ENCODE measurements at regions not wholly inside any gene's neighbourhood (a gene's known extent, or its start where the extent isn't known, plus 50 kb on each side); places are given as distances from the start of the nearest gene placed in this dataset.

DNA sequence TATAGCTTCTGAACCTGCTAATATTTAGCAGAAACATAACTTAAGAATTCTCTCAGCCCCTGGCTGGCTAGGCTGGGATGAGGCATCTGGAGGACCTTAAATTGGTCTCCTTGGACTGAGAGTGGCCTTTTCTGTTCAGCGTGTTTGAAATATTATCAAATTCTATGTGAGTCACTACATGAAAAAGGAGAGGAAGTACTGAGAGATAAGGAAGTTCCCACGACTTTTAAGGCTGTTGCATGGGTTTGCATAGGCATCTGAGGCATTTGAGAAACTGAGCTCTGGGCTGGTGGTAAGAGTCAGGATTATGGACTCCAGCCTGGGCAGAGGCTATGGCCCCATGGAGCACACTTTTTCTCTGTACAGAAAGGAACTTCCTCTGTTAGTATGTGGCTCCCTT, 816.2 kb upstream of the GRAMD2B start:
- Histone ChIP-seq H3K4me3 (no peak overlapping the region), H3K4me2 (no peak overlapping the region), H3K27ac (no peak overlapping the region), H3K9me3 (no peaks in the 10 kb centered on the region), H3K4me1 (no peaks in the 10 kb centered on the region)
- ChIA-PET CTCF (no interaction called here), POLR2A (no interaction called here)
- TF ChIP-seq, protein P1, sequence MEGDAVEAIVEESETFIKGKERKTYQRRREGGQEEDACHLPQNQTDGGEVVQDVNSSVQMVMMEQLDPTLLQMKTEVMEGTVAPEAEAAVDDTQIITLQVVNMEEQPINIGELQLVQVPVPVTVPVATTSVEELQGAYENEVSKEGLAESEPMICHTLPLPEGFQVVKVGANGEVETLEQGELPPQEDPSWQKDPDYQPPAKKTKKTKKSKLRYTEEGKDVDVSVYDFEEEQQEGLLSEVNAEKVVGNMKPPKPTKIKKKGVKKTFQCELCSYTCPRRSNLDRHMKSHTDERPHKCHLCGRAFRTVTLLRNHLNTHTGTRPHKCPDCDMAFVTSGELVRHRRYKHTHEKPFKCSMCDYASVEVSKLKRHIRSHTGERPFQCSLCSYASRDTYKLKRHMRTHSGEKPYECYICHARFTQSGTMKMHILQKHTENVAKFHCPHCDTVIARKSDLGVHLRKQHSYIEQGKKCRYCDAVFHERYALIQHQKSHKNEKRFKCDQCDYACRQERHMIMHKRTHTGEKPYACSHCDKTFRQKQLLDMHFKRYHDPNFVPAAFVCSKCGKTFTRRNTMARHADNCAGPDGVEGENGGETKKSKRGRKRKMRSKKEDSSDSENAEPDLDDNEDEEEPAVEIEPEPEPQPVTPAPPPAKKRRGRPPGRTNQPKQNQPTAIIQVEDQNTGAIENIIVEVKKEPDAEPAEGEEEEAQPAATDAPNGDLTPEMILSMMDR (IDR thresholded peaks at IDR 0.05), result no peak
- no peak for TF ChIP-seq KDM5A (IDR thresholded peaks at IDR 0.05)
- TF ChIP-seq RCOR1 (IDR thresholded peaks at IDR 0.05; ENCODE audit: low read depth, low read length), result no peak
- no peak for TF ChIP-seq NFE2L2 (conservative IDR thresholded peaks at IDR 0.05; ENCODE audit: low read length)
- TF ChIP-seq NR3C1 (IDR thresholded peaks at IDR 0.05), result no peak
- TF ChIP-seq MAZ (IDR thresholded peaks at IDR 0.05; ENCODE audit: borderline replicate concordance, low read depth, low read length), result no peak
- TF ChIP-seq TP53 (CRISPR knock-in tag; IDR thresholded peaks at IDR 0.05), result no peak
- no peak for TF ChIP-seq CBX2 (IDR thresholded peaks at IDR 0.05; ENCODE audit: borderline replicate concordance, low read depth)
- no peak for TF ChIP-seq CEBPB (IDR thresholded peaks at IDR 0.05)
- TF ChIP-seq RAD21 (conservative IDR thresholded peaks at IDR 0.05 in 1 of 2, IDR thresholded peaks at IDR 0.05 in 1 of 2), result no peak
- no peak for TF ChIP-seq RNF2 (IDR thresholded peaks at IDR 0.05; ENCODE audit: borderline replicate concordance, low read depth)
- TF ChIP-seq KDM1A (IDR thresholded peaks at IDR 0.05; ENCODE audit: low read depth), result no peak
- TF ChIP-seq ZNF302 (CRISPR knock-in tag; IDR thresholded peaks at IDR 0.05), result no peak
- TF ChIP-seq, protein P2, sequence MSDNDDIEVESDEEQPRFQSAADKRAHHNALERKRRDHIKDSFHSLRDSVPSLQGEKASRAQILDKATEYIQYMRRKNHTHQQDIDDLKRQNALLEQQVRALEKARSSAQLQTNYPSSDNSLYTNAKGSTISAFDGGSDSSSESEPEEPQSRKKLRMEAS (IDR thresholded peaks at IDR 0.05), result no peak
- TF ChIP-seq, protein P3, sequence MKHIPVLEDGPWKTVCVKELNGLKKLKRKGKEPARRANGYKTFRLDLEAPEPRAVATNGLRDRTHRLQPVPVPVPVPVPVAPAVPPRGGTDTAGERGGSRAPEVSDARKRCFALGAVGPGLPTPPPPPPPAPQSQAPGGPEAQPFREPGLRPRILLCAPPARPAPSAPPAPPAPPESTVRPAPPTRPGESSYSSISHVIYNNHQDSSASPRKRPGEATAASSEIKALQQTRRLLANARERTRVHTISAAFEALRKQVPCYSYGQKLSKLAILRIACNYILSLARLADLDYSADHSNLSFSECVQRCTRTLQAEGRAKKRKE (CRISPR knock-in tag; IDR thresholded peaks at IDR 0.05; ENCODE audit: low read depth), result no peak
- TF ChIP-seq, protein P4, sequence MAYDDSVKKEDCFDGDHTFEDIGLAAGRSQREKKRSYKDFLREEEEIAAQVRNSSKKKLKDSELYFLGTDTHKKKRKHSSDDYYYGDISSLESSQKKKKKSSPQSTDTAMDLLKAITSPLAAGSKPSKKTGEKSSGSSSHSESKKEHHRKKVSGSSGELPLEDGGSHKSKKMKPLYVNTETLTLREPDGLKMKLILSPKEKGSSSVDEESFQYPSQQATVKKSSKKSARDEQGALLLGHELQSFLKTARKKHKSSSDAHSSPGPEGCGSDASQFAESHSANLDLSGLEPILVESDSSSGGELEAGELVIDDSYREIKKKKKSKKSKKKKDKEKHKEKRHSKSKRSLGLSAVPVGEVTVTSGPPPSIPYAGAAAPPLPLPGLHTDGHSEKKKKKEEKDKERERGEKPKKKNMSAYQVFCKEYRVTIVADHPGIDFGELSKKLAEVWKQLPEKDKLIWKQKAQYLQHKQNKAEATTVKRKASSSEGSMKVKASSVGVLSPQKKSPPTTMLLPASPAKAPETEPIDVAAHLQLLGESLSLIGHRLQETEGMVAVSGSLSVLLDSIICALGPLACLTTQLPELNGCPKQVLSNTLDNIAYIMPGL (CRISPR knock-in tag; IDR thresholded peaks at IDR 0.05; ENCODE audit: borderline replicate concordance), result no peak
- TF ChIP-seq ZFP36 (IDR thresholded peaks at IDR 0.05; ENCODE audit: borderline replicate concordance, partially characterized antibody), result no peak
- no peak for TF ChIP-seq JUNB (IDR thresholded peaks at IDR 0.05)
- TF ChIP-seq ZSCAN20 (CRISPR knock-in tag; IDR thresholded peaks at IDR 0.05), result no peak
- TF ChIP-seq JUN (IDR thresholded peaks at IDR 0.05), result no peak
- 22% methylated on average over 2 of the region's 2 CpGs for WGBS (ENCODE audit: missing lambda C conversion rate)
- no peak for ATAC-seq
- no peak for FAIRE-seq
- DNase-seq (ENCODE audit: low read depth in 1 of 2, low spot score in 1 of 2), result no peak

DNA sequence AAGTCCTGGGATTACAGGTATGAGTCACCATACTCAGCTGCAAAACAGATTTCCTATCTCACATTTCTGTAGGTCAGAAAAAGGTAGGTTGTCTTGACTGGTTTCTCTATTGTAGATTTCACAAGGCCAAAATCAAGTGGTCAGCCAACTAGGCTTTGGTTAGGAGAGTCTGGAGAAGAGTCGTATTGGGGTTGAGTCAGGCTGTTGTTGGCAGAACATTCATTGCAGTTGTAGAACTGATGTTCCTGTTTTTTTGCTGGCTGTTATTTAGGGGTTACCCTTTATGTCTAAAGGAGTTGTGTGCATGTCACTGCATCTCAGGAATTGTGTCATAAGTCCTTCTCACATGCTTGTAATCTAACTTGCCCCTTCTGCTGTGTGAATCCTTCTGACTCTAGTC, 814.2 kb upstream of the GRAMD2B start:
- ChIA-PET POLR2A (no interaction called here), CTCF (no interaction called here)
- Histone ChIP-seq H3K27ac (no peak overlapping the region), H3K4me2 (no peak overlapping the region), H3K4me1 (no peaks in the 10 kb centered on the region), H3K4me3 (no peak overlapping the region), H3K9me3 (no peaks in the 10 kb centered on the region)
- DNase-seq (ENCODE audit: low read depth in 1 of 2, low spot score in 1 of 2), result no peak
- no peak for ATAC-seq
- FAIRE-seq, result no peak
- 60% methylated on average over 1 of the region's 1 CpG for WGBS (ENCODE audit: missing lambda C conversion rate)
- TF ChIP-seq, protein P5, sequence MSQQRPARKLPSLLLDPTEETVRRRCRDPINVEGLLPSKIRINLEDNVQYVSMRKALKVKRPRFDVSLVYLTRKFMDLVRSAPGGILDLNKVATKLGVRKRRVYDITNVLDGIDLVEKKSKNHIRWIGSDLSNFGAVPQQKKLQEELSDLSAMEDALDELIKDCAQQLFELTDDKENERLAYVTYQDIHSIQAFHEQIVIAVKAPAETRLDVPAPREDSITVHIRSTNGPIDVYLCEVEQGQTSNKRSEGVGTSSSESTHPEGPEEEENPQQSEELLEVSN (IDR thresholded peaks at IDR 0.05; ENCODE audit: borderline replicate concordance, low read depth), result no peak
- TF ChIP-seq EHF (CRISPR knock-in tag; IDR thresholded peaks at IDR 0.05) (no peak), ESRRA (IDR thresholded peaks at IDR 0.05; ENCODE audit: borderline replicate concordance, low read length) (no peak), SREBF2 (IDR thresholded peaks at IDR 0.05) (no peak), JUN (IDR thresholded peaks at IDR 0.05) (no peak), RCOR1 (IDR thresholded peaks at IDR 0.05; ENCODE audit: low read depth, low read length) (no peak), TP53 (CRISPR knock-in tag; IDR thresholded peaks at IDR 0.05) (no peak), KDM1A (IDR thresholded peaks at IDR 0.05; ENCODE audit: low read depth) (no peak), PHF8 (IDR thresholded peaks at IDR 0.05; ENCODE audit: borderline replicate concordance, low read depth) (no peak), MYC (IDR thresholded peaks at IDR 0.05; ENCODE audit: borderline replicate concordance, low read length) (no peak), BHLHE40 (IDR thresholded peaks at IDR 0.05; ENCODE audit: low read depth, low read length) (no peak), GATA3 (IDR thresholded peaks at IDR 0.05; ENCODE audit: borderline replicate concordance) (no peak)
- TF ChIP-seq, protein P6, sequence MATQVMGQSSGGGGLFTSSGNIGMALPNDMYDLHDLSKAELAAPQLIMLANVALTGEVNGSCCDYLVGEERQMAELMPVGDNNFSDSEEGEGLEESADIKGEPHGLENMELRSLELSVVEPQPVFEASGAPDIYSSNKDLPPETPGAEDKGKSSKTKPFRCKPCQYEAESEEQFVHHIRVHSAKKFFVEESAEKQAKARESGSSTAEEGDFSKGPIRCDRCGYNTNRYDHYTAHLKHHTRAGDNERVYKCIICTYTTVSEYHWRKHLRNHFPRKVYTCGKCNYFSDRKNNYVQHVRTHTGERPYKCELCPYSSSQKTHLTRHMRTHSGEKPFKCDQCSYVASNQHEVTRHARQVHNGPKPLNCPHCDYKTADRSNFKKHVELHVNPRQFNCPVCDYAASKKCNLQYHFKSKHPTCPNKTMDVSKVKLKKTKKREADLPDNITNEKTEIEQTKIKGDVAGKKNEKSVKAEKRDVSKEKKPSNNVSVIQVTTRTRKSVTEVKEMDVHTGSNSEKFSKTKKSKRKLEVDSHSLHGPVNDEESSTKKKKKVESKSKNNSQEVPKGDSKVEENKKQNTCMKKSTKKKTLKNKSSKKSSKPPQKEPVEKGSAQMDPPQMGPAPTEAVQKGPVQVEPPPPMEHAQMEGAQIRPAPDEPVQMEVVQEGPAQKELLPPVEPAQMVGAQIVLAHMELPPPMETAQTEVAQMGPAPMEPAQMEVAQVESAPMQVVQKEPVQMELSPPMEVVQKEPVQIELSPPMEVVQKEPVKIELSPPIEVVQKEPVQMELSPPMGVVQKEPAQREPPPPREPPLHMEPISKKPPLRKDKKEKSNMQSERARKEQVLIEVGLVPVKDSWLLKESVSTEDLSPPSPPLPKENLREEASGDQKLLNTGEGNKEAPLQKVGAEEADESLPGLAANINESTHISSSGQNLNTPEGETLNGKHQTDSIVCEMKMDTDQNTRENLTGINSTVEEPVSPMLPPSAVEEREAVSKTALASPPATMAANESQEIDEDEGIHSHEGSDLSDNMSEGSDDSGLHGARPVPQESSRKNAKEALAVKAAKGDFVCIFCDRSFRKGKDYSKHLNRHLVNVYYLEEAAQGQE (IDR thresholded peaks at IDR 0.05), result no peak
